NOMO-1 (cell line): ENCODE measurements at regions not wholly inside any gene's neighbourhood (a gene's known extent, or its start where the extent isn't known, plus 50 kb on each side); places are given as distances from the start of the nearest gene placed in this dataset.

Experiments
- DNase-seq, 2 experiments: peaks; one replicate each; lab custom pipeline; 2025; ENCODE audit not compliant: unreplicated experiment in 2 of 2; lab: John Stamatoyannopoulos, UW

DNA sequence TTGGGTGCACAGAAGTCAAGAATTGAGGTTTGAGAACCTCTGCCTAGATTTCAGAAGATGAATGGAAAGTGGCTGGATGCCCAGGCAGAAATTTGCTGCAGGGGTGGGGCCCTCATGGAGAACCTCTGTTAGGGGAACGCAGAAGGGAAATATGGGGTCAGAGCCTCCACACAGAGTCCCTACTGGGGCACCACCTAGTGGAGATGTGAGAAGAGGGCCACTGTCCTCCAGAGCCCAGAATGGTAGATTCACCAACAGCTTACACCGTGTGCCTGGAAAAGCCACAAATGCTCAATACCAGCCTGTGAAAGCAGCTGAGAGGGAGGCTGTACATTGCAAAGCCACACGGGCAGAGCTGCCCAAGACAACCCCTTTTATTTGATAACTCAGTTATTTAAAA, 383.5 kb downstream of the TLE4 start:
- DNase-seq = no peak

- no peak for DNase-seq
These were observed 382.1 kb downstream of the TLE4 start for GRCh38 chr9:79953908-79954307.

DNA sequence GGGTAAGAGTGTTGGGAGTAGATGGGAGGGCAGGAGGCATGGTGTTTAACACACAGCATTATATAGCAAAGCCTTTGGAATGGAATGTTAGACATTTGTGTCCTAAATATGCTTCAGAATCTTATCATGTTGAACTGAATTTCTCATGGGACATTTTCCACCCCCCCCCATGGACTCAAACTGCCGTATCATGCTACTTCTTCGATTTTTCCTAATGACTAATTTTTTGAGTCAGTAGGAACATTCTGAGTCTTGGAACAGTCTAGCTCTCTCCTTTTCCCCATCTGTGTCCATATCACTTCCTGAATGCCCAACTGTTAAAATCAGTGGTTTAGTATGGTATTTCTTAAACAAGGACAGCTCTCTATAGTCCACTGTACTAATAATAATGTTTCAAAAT, 380.6 kb downstream of the TLE4 start:
- no peak for DNase-seq

GRCh38 chr9:79946712-79947111, 374.9 kb downstream of the TLE4 start:
- DNase-seq = no peak

GRCh38 chr9:79945495-79945894, 373.7 kb downstream of the TLE4 start:
- no peak for DNase-seq

- DNase-seq = no peak
These were observed 373.3 kb downstream of the TLE4 start for GRCh38 chr9:79945016-79945415.

- DNase-seq = no peak
These were observed 369.2 kb downstream of the TLE4 start for GRCh38 chr9:79940919-79941318.

DNA sequence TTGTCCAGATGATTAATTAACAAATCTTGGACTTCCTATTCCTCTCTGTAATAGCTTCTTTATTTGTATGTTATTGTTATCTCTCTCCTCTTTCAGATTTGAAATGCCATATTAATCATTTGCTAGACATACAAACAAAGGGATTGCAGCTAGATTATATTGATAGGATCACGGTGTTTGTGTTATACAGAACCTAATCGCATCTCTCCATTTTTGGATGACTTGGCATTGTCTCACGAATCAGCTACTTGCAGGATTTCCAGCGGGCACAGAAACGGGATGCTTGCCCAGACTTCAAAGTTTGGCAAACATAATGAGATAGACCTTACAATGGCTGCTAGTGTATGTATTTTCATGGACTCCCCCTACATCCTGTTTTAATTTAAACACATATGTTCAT, 368.1 kb downstream of the TLE4 start:
- DNase-seq = no peak

DNA sequence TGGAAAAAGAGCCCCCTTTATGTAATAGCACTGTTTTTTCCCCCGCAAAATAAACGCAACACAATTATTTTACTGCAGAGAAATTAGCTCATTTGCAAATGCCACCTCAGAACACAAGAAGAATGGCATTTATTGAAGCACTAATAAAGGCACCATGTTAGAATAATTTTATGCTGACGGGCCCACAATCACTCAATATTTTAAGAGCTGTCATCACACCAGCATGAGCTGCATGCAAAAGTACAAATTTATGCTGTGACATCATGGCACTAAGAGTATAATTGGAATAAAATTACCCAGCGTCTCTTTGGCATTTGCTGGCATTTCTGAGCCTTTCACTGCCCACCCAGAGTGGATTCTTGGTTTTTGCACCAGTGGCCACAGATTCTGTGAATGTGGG, 364.6 kb downstream of the TLE4 start:
- DNase-seq = no peak

DNA sequence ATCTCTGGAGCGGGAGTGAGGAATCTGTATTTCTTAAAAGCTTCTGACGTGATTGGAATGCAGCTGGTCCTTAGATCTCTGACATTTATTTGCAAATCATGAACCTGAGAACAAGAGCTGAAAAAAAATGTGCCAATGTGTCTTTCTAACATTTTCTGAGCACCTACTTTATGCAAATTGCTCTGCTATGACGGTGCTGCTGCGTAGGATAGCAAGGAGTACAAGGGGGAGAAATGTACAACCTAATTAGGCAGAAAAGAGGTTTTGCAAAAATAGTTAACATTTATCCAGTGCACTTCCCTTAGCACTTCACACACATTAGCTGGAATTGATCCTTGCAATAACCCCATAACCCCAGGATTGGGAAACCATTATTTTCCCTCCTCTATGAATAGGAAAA, 357.5 kb downstream of the TLE4 start:
- DNase-seq = no peak

DNA sequence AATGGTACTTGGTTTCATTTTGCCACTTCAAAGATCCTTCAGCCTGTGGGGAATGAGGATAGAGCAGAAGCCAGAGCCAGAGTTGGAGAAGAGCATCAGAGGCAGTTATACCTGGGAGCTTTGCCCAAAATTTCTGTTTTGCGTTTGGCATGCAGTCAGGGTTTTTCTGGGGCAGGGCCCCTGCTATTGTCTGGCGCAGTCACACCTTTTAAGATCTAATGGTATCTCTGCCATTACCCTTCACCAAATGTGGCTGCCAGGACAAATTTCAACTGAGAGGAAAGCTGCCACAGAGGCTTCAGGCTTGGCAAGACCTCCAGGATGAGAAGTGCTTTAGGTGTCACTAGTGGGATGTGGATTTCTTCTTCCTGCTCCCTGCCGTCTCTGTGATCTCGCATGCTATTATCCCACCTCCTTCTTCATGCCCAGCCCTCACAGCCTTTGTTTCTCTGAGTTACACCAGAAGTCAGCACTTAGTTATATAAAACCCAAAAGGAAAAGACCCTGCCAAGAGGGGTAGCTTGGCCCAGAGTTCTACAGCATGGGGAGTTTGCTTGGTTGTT, 357.0 kb downstream of the TLE4 start:
- DNase-seq = no peak

GRCh38 chr9:79925326-79925725, 353.6 kb downstream of the TLE4 start:
- DNase-seq = no peak

- DNase-seq = no peak
These were observed 353.1 kb downstream of the TLE4 start for GRCh38 chr9:79924836-79925235.

DNA sequence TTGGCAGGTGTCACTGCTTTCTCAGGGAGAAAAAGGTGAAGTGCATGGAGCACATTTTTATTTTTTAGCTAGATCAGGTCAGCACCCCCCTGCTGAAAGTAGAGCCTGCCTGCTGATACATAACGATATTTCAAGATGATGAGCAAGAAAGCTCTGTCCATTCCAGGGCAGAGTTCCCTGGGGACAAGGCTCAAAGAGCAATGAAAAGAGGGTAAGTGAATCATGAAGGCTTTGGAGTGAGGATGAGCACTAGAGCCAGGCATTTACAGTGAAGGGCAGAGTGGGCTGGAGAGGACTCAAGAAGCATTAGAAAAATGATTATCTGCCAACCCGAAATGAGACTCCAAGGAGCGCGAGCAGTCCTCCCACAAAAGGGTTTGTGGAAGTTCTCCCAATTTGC, 345.7 kb downstream of the TLE4 start:
- DNase-seq = no peak

- no peak for DNase-seq
These were observed 342.1 kb downstream of the TLE4 start for GRCh38 chr9:79913867-79914266.

DNA sequence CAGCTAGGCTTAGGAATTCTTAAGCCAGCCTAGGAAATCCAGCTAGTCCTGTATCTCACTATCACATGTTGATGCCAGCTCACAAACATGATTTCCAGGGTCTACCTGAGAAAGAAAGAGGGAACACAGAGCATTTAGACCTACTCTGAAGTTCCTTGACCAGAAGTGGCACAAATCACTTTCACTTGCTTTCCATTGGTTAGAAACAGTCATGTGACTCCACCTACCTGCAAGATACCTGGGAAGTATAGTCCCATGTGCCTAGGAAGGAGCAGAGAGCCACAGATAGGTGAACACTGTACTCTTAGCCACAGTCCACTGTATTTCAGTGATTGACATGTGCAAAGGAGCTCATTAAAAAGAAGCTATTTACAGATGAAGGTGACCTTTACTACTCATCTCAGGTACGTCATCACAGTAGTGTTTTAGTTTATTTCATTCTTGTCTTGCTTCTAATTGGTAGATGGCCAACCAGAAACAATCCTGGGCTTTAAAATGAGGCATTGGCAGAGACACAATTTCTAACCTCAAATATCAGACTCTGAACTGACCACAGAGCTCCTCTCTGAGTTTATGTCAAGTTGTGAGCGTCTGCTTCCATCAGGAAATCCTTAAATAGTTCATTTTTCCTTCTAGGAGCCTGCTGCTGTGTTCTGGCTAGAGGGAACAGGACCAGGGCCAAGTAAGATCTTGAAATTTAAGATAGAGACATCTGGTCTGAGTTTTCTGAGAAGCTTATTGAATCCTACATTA, 340.7 kb downstream of the TLE4 start:
- no peak for DNase-seq

DNA sequence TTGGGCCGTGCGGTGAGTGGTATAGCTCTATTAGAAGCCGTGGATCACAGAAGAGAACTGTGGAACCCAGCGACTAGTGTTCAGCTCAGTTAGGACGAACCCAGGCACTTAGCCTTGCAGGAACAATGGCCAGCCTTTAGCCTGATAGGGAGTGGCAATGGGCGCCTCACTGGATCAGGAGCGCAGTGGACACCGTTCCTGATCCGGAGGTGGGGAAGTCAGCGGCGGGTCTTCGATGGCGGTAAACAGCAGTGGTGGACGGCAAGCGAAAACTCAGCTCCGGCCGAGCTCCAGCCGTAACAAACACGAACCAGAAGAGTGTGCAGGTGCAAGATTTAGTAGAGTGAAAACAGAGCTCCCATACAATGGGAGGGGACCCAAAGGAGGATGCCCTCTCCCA, 340.0 kb downstream of the TLE4 start:
- DNase-seq = no peak

DNA sequence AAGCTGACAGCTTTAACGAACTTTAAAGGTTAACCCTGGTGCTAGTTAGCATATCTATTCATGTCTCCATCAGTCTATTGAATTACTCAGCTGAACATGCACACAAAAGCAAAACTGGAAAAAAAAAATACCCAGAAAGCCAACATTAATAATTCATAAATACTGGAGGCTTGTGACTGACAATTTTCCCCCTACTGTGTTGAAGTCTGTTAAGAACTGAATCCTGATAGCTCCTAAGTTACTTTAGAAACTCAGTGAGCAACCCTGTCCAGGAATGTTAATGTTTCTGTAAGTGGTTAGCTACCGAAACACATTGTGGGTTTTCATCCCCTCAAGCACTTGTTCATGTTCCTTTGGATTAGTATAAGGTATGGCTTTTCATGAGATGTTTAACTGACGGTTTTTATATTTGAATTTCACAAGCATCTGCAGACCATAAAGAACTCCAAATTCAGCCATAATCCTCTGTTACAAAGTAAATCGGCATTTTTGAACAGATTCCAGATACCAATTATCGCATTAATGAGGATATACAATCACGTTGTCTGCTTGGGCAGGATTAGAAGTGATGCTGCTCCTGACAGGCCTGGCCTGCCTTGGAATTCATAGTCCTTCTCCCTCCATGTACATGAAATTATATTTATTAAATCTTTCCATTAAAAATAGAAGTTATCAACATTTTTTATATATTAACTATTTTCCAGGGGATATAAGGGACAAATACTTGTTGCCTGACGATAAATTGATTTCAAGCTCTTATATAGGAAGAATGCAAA, 331.2 kb downstream of the TLE4 start:
- DNase-seq = no peak

DNA sequence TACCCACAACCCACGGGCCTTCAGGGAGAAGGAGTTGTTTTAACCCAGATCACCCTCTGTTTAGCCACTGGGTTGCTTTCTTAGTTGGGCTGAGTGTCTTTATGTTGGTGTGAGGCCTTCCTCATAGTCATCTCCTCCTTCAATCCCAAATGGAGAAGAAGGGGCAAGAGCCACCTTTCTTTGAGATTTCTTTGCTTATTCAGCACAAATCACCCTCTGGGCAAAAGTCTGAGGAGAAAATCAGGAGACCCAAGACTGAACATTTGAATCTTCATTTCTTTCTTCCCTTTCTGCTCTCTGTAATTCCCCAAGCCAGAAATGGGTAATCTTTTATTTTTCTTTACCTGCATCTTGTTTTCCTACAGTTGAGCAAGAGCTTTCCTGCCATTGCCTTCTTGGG, 329.0 kb downstream of the TLE4 start:
- DNase-seq = no peak

DNA sequence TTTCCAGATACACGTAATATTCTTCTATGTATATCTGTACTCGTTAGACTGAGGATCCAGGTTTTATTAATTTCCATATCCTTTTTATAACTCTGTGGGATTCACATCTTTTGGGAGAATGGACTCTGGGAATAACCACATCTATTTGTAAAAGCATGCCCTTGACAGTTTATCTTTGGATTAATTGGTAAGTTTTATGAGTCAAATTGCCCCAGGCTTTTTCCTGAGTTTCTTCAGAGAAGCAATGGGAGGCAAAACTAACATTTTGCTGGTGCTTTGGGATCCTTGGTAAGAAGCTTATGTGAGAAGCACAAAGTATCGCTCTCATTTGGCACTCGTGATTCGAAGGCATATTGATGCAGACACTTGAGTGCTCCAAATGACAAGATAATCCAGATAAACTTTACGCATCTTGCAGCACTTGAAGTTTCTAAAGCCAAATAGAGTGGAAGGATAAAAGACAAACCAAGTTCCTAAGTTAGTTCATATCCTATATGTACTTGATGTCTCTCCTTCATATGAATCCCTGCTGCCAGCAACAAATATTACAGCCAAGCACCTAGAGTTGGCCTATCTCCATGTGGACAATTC, 324.7 kb downstream of the TLE4 start:
- DNase-seq = no peak

DNA sequence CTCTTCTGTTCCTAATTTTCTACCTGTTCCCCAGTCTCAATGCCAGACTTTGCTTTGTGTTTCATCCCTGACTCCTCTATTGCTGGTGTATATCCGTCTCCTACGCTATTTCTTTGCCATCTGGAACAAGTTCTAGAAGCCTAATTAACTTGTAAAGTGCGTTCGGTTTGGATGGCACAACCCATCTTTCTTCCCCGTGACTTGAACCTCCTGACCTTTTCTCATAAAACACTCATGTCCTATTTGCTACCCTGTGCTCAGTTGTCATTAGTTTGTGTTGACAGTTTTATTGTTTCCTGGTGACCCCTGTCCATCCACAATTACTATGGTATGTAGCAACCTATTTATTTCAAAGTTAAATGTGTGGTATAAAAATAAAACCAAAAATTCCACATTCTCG, 323.5 kb downstream of the TLE4 start:
- no peak for DNase-seq

DNA sequence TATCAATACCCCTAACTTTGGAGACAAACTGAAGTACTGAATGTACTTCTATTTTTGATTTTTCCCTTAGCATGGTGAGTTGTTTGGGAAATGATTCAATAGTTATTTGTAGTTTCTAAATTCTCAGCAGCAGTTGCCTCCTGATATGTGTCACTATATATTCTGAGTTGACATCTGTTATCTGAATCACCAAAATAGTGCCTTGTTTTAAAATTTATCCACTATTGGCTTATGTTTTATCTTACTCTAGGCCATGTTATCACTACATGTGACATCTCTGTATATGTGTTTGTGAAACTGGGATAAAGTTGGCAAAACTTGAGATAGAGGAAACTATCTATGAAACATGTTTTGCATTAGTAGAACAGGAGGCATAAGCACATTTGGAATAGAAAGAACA, 317.6 kb downstream of the TLE4 start:
- no peak for DNase-seq
